Subcutaneous abdominal adipose tissue (tissue), 5 donors: ENCODE measurements at regions not wholly inside any gene's neighbourhood (a gene's known extent, or its start where the extent isn't known, plus 50 kb on each side); places are given as distances from the start of the nearest gene placed in this dataset.
"Not testable (repeated sequence)": the region's sequence is repeated elsewhere in the genome, so short reads cannot be mapped to it uniquely, and the experiment has no call there.

ENCODE experiments used
- H3K27ac ChIP-seq: one replicate; pipeline ENCODE4 v1.7.0; 2013; ENCODE audit warnings: low read depth, mild to moderate bottlenecking, inconsistent platforms, low read length, moderate library complexity
- H3K27me3 ChIP-seq, 5 donors: one replicate each; pipeline ENCODE4 v1.7.0; 2013; ENCODE audit warnings: low read length in 5 of 5, inconsistent platforms in 1 of 5; ENCODE audit not compliant: control insufficient read depth in 5 of 5, insufficient read depth in 4 of 5
- H3K36me3 ChIP-seq, 5 donors: one replicate each; pipeline ENCODE4 v1.7.0; 2013; ENCODE audit warnings: low read length in 5 of 5; ENCODE audit not compliant: control insufficient read depth in 5 of 5, insufficient read depth in 5 of 5
- H3K4me1 ChIP-seq, 5 donors: one replicate each; pipeline ENCODE4 v1.7.0; 2013; ENCODE audit warnings: low read length in 5 of 5, mild to moderate bottlenecking in 3 of 5, moderate library complexity in 1 of 5; ENCODE audit not compliant: control insufficient read depth in 5 of 5, insufficient read depth in 5 of 5
- H3K4me3 ChIP-seq, 5 donors: one replicate each; pipeline ENCODE4 v1.7.0; 2013; ENCODE audit warnings: low read length in 5 of 5, low read depth in 1 of 5
- H3K9ac ChIP-seq, 5 donors: one replicate each; pipeline ENCODE4 v1.7.0; 2013; ENCODE audit warnings: low read length in 5 of 5, mild to moderate bottlenecking in 4 of 5, moderate library complexity in 3 of 5
- H3K9me3 ChIP-seq, 5 donors: one replicate each; pipeline ENCODE4 v1.7.0; 2013; ENCODE audit warnings: low read length in 5 of 5; ENCODE audit not compliant: control insufficient read depth in 5 of 5
- donor health status: healthy.
- donor health status: healthy.
- donor health status: healthy.
- donor health status: healthy.
- donor health status: healthy.

- H3K9ac ChIP-seq: no peak overlapping the region
- no peak overlapping the region for H3K4me3 ChIP-seq
- H3K4me1 ChIP-seq: no peaks in the 10 kb centered on the region
- no peaks in the 10 kb centered on the region for H3K36me3 ChIP-seq
- H3K27ac ChIP-seq: no peak overlapping the region
- H3K27me3 ChIP-seq: peaks cover 0 to 14% (median 4%) of the 10 kb centered on the region in 5 donors
- H3K9me3 ChIP-seq: no peaks in the 10 kb centered on the region
These were observed 59.6 kb downstream of the RNF187 start for GRCh38 chr1:228546541-228547463.

- Histone ChIP-seq H3K27me3 (peaks cover 0 to 14% (median 4%) of the 10 kb centered on the region in 5 donors), H3K9me3 (no peaks in the 10 kb centered on the region), H3K27ac (no peak overlapping the region), H3K4me3 (no peak overlapping the region), H3K36me3 (no peaks in the 10 kb centered on the region), H3K9ac (no peak overlapping the region), H3K4me1 (no peaks in the 10 kb centered on the region)
These were observed 60.2 kb downstream of the RNF187 start for GRCh38 chr1:228547464-228547792.

GRCh38 chr1:228548788-228549187 is 61.6 kb downstream of the RNF187 start:
- H3K9ac ChIP-seq: no peak overlapping the region
- no peaks in the 10 kb centered on the region for H3K36me3 ChIP-seq
- H3K4me1 ChIP-seq: no peaks in the 10 kb centered on the region
- H3K9me3 ChIP-seq: no peaks in the 10 kb centered on the region
- no peak overlapping the region for H3K27ac ChIP-seq
- H3K27me3 ChIP-seq: peaks cover 0 to 14% (median 0%) of the 10 kb centered on the region in 5 donors
- H3K4me3 ChIP-seq: no peak overlapping the region

DNA sequence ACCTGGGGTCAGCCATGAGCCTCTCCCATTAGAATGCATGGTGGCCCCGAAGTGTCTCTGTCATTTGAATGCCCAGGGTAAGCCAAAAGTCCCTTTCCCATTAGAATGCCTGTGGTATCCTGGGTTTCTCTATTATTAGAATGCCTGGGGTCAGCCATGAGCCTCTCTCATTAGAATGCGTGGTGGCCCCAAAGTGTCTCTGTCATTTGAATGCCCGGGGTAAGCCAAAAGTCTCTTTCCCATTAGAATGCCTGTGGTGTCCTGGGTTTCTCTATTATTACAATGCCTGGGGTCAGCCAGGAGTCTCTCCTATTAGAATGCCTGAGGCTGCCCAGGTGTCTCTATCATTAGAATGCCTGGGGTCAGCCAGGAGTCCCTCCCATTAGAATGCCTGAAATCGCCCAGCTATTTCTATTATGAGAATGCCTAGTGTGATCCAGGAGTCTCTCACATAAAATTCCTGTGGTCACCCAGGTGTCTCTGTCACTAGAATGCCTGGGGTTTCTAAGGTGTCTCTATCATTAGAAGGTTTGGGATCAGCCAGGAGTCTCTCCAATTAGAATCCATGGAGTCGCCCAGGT is 65.5 kb downstream of the RNF187 start:
- Histone ChIP-seq H3K36me3 (no peaks in the 10 kb centered on the region), H3K9ac (no peak overlapping the region), H3K4me3 (no peak overlapping the region), H3K27me3 (peaks cover 0 to 14% (median 0%) of the 10 kb centered on the region in 5 donors), H3K9me3 (peaks cover 0 to 7% (median 3%) of the 10 kb centered on the region in 5 donors), H3K4me1 (no peaks in the 10 kb centered on the region), H3K27ac (no peak overlapping the region)

GRCh38 chr1:228554107-228554506 is 66.9 kb downstream of the RNF187 start:
- Histone ChIP-seq H3K27ac (no peak overlapping the region), H3K27me3 (peaks cover 0 to 14% (median 0%) of the 10 kb centered on the region in 5 donors), H3K36me3 (no peaks in the 10 kb centered on the region), H3K4me3 (no peak overlapping the region), H3K9me3 (peaks cover 0 to 7% (median 3%) of the 10 kb centered on the region in 5 donors), H3K9ac (no peak overlapping the region), H3K4me1 (no peaks in the 10 kb centered on the region)

- Histone ChIP-seq H3K36me3 (no peaks in the 10 kb centered on the region), H3K4me3 (peak overlapping the region in 1 of 5 donors; percentile 2), H3K27ac (no peak overlapping the region), H3K27me3 (peaks cover 0 to 8% (median 0%) of the 10 kb centered on the region in 5 donors), H3K4me1 (no peaks in the 10 kb centered on the region), H3K9ac (no peak overlapping the region), H3K9me3 (peaks cover 0 to 7% (median 3%) of the 10 kb centered on the region in 5 donors)
These were observed 68.2 kb downstream of the RNF187 start for GRCh38 chr1:228555074-228555994.

GRCh38 chr1:228556634-228557430 is 69.7 kb downstream of the RNF187 start:
- not testable (repeated sequence) for H3K27ac ChIP-seq, H3K27me3 ChIP-seq, H3K4me3 ChIP-seq, H3K4me1 ChIP-seq, H3K9me3 ChIP-seq, H3K36me3 ChIP-seq, H3K9ac ChIP-seq
